ENCODE measurements at regions not wholly inside any gene's neighbourhood (a gene's known extent, or its start where the extent isn't known, plus 50 kb on each side); places are given as distances from the start of the nearest gene placed in this dataset.

DNA sequence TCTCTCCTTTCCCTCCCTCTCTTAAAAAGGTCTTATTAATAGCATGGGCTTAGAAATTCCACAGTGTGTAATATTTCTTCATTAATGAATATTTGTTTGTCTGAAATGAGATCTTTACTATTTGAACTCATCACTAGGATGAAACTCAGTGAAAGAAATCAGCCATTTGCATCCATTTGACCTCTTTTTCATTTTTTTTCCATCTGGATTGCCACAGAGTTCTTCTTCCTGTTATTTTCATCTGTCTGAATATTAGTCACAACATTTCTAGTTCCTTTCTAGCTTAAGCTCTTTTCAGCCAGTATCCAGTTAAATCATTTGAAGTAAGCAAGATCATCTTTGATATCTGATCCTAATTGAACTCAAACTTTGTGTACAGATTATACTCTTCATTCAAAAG lies 69.2 kb upstream of the PLS3 start:
- TF ChIP-seq, protein P1, sequence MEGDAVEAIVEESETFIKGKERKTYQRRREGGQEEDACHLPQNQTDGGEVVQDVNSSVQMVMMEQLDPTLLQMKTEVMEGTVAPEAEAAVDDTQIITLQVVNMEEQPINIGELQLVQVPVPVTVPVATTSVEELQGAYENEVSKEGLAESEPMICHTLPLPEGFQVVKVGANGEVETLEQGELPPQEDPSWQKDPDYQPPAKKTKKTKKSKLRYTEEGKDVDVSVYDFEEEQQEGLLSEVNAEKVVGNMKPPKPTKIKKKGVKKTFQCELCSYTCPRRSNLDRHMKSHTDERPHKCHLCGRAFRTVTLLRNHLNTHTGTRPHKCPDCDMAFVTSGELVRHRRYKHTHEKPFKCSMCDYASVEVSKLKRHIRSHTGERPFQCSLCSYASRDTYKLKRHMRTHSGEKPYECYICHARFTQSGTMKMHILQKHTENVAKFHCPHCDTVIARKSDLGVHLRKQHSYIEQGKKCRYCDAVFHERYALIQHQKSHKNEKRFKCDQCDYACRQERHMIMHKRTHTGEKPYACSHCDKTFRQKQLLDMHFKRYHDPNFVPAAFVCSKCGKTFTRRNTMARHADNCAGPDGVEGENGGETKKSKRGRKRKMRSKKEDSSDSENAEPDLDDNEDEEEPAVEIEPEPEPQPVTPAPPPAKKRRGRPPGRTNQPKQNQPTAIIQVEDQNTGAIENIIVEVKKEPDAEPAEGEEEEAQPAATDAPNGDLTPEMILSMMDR (IDR thresholded peaks at IDR 0.05), result no peak
- TF ChIP-seq POLR2AphosphoS5 (IDR thresholded peaks at IDR 0.05; ENCODE audit: low read depth, low read length) (no peak), TCF7L2 (IDR thresholded peaks at IDR 0.05; ENCODE audit: low read depth, low read length) (no peak), REST (IDR thresholded peaks at IDR 0.05; ENCODE audit: insufficient read depth in 1 of 2, low read depth in 2 of 2, low read length in 1 of 2) (no peak), SIN3A (IDR thresholded peaks at IDR 0.05; ENCODE audit: borderline replicate concordance, insufficient read depth, low read depth, low read length) (no peak)
